ENCODE measurements at regions not wholly inside any gene's neighbourhood (a gene's known extent, or its start where the extent isn't known, plus 50 kb on each side); places are given as distances from the start of the nearest gene placed in this dataset.

- no peaks in the 10 kb centered on the region for H3K4me1 ChIP-seq (ENCODE audit: insufficient read depth, low read length)
- H3K36me3 ChIP-seq (ENCODE audit: insufficient read depth, low read depth, low read length) = no peaks in the 10 kb centered on the region
- H3K27ac ChIP-seq (ENCODE audit: low read length) = no peak overlapping the region
- H3K9me3 ChIP-seq (ENCODE audit: insufficient read depth, low read depth, low read length) = peaks cover 100% of the 10 kb centered on the region
- H3K9ac ChIP-seq (ENCODE audit: low read depth, low read length) = no peak overlapping the region
- no peak overlapping the region for H3K4me3 ChIP-seq (ENCODE audit: low read length)
- no peaks in the 10 kb centered on the region for H3K27me3 ChIP-seq (ENCODE audit: insufficient read depth, low read length)
These were observed 1555.5 kb downstream of the UQCRFS1 start for GRCh38 chr19:27657271-27658051.

- Histone ChIP-seq H3K4me3 (ENCODE audit: low read length) (no peak overlapping the region), H3K27ac (ENCODE audit: low read length) (no peak overlapping the region), H3K36me3 (ENCODE audit: insufficient read depth, low read depth, low read length) (no peaks in the 10 kb centered on the region), H3K9me3 (ENCODE audit: insufficient read depth, low read depth, low read length) (peaks cover 100% of the 10 kb centered on the region), H3K4me1 (ENCODE audit: insufficient read depth, low read length) (no peaks in the 10 kb centered on the region), H3K9ac (ENCODE audit: low read depth, low read length) (no peak overlapping the region), H3K27me3 (ENCODE audit: insufficient read depth, low read length) (no peaks in the 10 kb centered on the region)
These were observed 1558.5 kb downstream of the UQCRFS1 start for GRCh38 chr19:27654266-27654990.

- peaks cover 100% of the 10 kb centered on the region for H3K9me3 ChIP-seq (ENCODE audit: insufficient read depth, low read depth, low read length)
- H3K27ac ChIP-seq (ENCODE audit: low read length) = no peak overlapping the region
- no peaks in the 10 kb centered on the region for H3K4me1 ChIP-seq (ENCODE audit: insufficient read depth, low read length)
- no peaks in the 10 kb centered on the region for H3K36me3 ChIP-seq (ENCODE audit: insufficient read depth, low read depth, low read length)
- no peaks in the 10 kb centered on the region for H3K27me3 ChIP-seq (ENCODE audit: insufficient read depth, low read length)
- no peak overlapping the region for H3K4me3 ChIP-seq (ENCODE audit: low read length)
- no peak overlapping the region for H3K9ac ChIP-seq (ENCODE audit: low read depth, low read length)
These were observed 1560.2 kb downstream of the UQCRFS1 start for GRCh38 chr19:27652796-27653195.

GRCh38 chr19:27652281-27652680 lies 1560.7 kb downstream of the UQCRFS1 start:
- Histone ChIP-seq H3K27ac (ENCODE audit: low read length) (no peak overlapping the region), H3K4me3 (ENCODE audit: low read length) (no peak overlapping the region), H3K9ac (ENCODE audit: low read depth, low read length) (no peak overlapping the region), H3K36me3 (ENCODE audit: insufficient read depth, low read depth, low read length) (no peaks in the 10 kb centered on the region), H3K27me3 (ENCODE audit: insufficient read depth, low read length) (no peaks in the 10 kb centered on the region), H3K9me3 (ENCODE audit: insufficient read depth, low read depth, low read length) (peaks cover 100% of the 10 kb centered on the region), H3K4me1 (ENCODE audit: insufficient read depth, low read length) (no peaks in the 10 kb centered on the region)

GRCh38 chr19:27647423-27647822 lies 1565.5 kb downstream of the UQCRFS1 start:
- Histone ChIP-seq H3K27ac (ENCODE audit: low read length) (no peak overlapping the region), H3K4me3 (ENCODE audit: low read length) (no peak overlapping the region), H3K9me3 (ENCODE audit: insufficient read depth, low read depth, low read length) (peaks cover 64% of the 10 kb centered on the region), H3K36me3 (ENCODE audit: insufficient read depth, low read depth, low read length) (no peaks in the 10 kb centered on the region), H3K27me3 (ENCODE audit: insufficient read depth, low read length) (no peaks in the 10 kb centered on the region), H3K4me1 (ENCODE audit: insufficient read depth, low read length) (no peaks in the 10 kb centered on the region), H3K9ac (ENCODE audit: low read depth, low read length) (no peak overlapping the region)

- no peaks in the 10 kb centered on the region for H3K4me1 ChIP-seq (ENCODE audit: insufficient read depth, low read length)
- no peaks in the 10 kb centered on the region for H3K36me3 ChIP-seq (ENCODE audit: insufficient read depth, low read depth, low read length)
- no peaks in the 10 kb centered on the region for H3K27me3 ChIP-seq (ENCODE audit: insufficient read depth, low read length)
- H3K9me3 ChIP-seq (ENCODE audit: insufficient read depth, low read depth, low read length) = peaks cover 67% of the 10 kb centered on the region
- H3K4me3 ChIP-seq (ENCODE audit: low read length) = no peak overlapping the region
- no peak overlapping the region for H3K27ac ChIP-seq (ENCODE audit: low read length)
- H3K9ac ChIP-seq (ENCODE audit: low read depth, low read length) = no peak overlapping the region
These were observed 1577.5 kb downstream of the UQCRFS1 start for GRCh38 chr19:27635401-27635800.

GRCh38 chr19:27618006-27618405 lies 1594.9 kb downstream of the UQCRFS1 start:
- Histone ChIP-seq H3K36me3 (ENCODE audit: insufficient read depth, low read depth, low read length) (no peaks in the 10 kb centered on the region), H3K9ac (ENCODE audit: low read depth, low read length) (no peak overlapping the region), H3K4me3 (ENCODE audit: low read length) (no peak overlapping the region), H3K27me3 (ENCODE audit: insufficient read depth, low read length) (no peaks in the 10 kb centered on the region), H3K9me3 (ENCODE audit: insufficient read depth, low read depth, low read length) (peaks cover 100% of the 10 kb centered on the region), H3K4me1 (ENCODE audit: insufficient read depth, low read length) (no peaks in the 10 kb centered on the region), H3K27ac (ENCODE audit: low read length) (no peak overlapping the region)

GRCh38 chr19:27580906-27581305 lies 1632.0 kb downstream of the UQCRFS1 start:
- no peaks in the 10 kb centered on the region for H3K27me3 ChIP-seq (ENCODE audit: insufficient read depth, low read length)
- no peaks in the 10 kb centered on the region for H3K36me3 ChIP-seq (ENCODE audit: insufficient read depth, low read depth, low read length)
- H3K4me3 ChIP-seq (ENCODE audit: low read length) = no peak overlapping the region
- H3K9ac ChIP-seq (ENCODE audit: low read depth, low read length) = no peak overlapping the region
- H3K27ac ChIP-seq (ENCODE audit: low read length) = no peak overlapping the region
- peaks cover 100% of the 10 kb centered on the region for H3K9me3 ChIP-seq (ENCODE audit: insufficient read depth, low read depth, low read length)
- H3K4me1 ChIP-seq (ENCODE audit: insufficient read depth, low read length) = no peaks in the 10 kb centered on the region
